HCT116 (cell line): ENCODE measurements at regions not wholly inside any gene's neighbourhood (a gene's known extent, or its start where the extent isn't known, plus 50 kb on each side); places are given as distances from the start of the nearest gene placed in this dataset.

Experiments used
- ATAC-seq: fragments of 200-7000 bp; cut with Tn5 transposase; 2 replicates; pipeline ENCODE4 v1.9.1; 2020; ENCODE audit warnings: mild to moderate bottlenecking, moderate library complexity
- BruUV-seq: library from RNA; stranded (reverse); fragments of 400-500 nt; replicated peaks from 2 replicates; lab custom pipeline; 2021; lab: Mats Ljungman, UMichigan
- CTCF ChIA-PET: fragments of 300-600 bp; sonication (Branson Sonifier 250); formaldehyde crosslinking; loops from one replicate; lab custom pipeline; 2021; ENCODE audit warnings: antibody characterized with exemption; lab: Charles Lee
- POLR2A ChIA-PET: fragments of 300-600, 350-600 bp; sonication (Branson Sonifier 250); formaldehyde crosslinking; loops from one replicate; lab custom pipeline; 2021; ENCODE audit warnings: antibody characterized with exemption; lab: Charles Lee
- RAD21 ChIA-PET, 2 experiments: fragments of 300-600 bp; sonication (Branson Sonifier 250); formaldehyde crosslinking; loops; one replicate each; lab custom pipeline; 2023; ENCODE audit warnings: low total read pairs in 2 of 2; ENCODE audit not compliant: uncharacterized antibody in 2 of 2, unreplicated experiment in 2 of 2, low non-redundant PET in 1 of 2; lab: Charles Lee
- DNase-seq: peaks from one replicate; pipeline ENCODE4 v3.0.0-alpha.2; 2010; ENCODE audit warnings: low read depth, low spot score
- H2AFZ ChIP-seq: fragments of 200-600 bp; shearing (Covaris generic), sonication (generic); 2 replicates; pipeline ENCODE4 v1.6.1; 2017; ENCODE audit warnings: low read depth, mixed run types, mixed read lengths, antibody characterized with exemption, low read length; ENCODE audit not compliant: poor library complexity, severe bottlenecking
- H3K27ac ChIP-seq: 2 replicates; pipeline ENCODE4 v1.5.1; 2012; ENCODE audit warnings: low read depth, low read length
- H3K27me3 ChIP-seq: fragments of 200-600 bp; sonication (generic); 2 replicates; pipeline ENCODE4 v1.6.1; 2016; ENCODE audit warnings: mixed run types, low read length, mixed read lengths; ENCODE audit not compliant: insufficient read depth
- H3K36me3 ChIP-seq, 2 experiments: fragments of 200-500 bp in 1 of 2; fragments of 200-600 bp in 1 of 2; sonication (Bioruptor generic) in 1 of 2; sonication (generic) in 1 of 2; 2 replicates each; pipeline versions ENCODE4 v1.5.1 to v1.6.1; 2014 to 2016; ENCODE audit warnings: low read length in 2 of 2, inconsistent platforms in 1 of 2, mixed read lengths in 1 of 2, mixed run types in 1 of 2; ENCODE audit not compliant: insufficient read depth in 2 of 2, control insufficient read depth in 1 of 2
- H3K4me1 ChIP-seq, 2 experiments: fragments of 200-600 bp in 1 of 2; sonication (generic) in 1 of 2; 2 replicates each; pipeline versions ENCODE4 v1.5.1 to v1.6.1; 2012 to 2017; ENCODE audit warnings: low read length in 2 of 2, inconsistent platforms in 1 of 2, mild to moderate bottlenecking in 1 of 2, mixed read lengths in 1 of 2, mixed run types in 1 of 2, moderate library complexity in 1 of 2; ENCODE audit not compliant: insufficient read depth in 2 of 2, control insufficient read depth in 1 of 2
- H3K4me2 ChIP-seq: fragments of 200-600 bp; sonication (generic); 2 replicates; pipeline ENCODE4 v1.6.1; 2017; ENCODE audit warnings: mixed run types, low read length, mixed read lengths
- H3K4me3 ChIP-seq, 2 experiments: fragments of 200-600 bp in 1 of 2; sonication (generic) in 1 of 2; replicated peaks in 1 of 2; 2 replicates each; pipeline ENCODE4 v1.5.1; 2011 to 2016; ENCODE audit warnings: low read length in 2 of 2, control low read depth in 1 of 2, low read depth in 1 of 2, mild to moderate bottlenecking in 1 of 2, mixed read lengths in 1 of 2, mixed run types in 1 of 2
- H3K79me2 ChIP-seq: fragments of 200-600 bp; sonication (generic); 2 replicates; pipeline ENCODE4 v1.6.1; 2017; ENCODE audit warnings: mild to moderate bottlenecking, mixed run types, low read length, moderate library complexity, mixed read lengths; ENCODE audit not compliant: insufficient read depth
- H3K9ac ChIP-seq: fragments of 200-600 bp; sonication (generic); 2 replicates; pipeline ENCODE4 v1.6.1; 2016; ENCODE audit warnings: low read length, mixed read lengths
- H3K9me2 ChIP-seq: fragments of 200-600 bp; sonication (generic), shearing (Covaris generic); 2 replicates; pipeline ENCODE4 v1.6.1; 2017; ENCODE audit warnings: mixed run types, mild to moderate bottlenecking, moderate library complexity; ENCODE audit not compliant: insufficient read depth
- H3K9me3 ChIP-seq, 2 experiments: fragments of 200-500 bp in 1 of 2; fragments of 200-600 bp in 1 of 2; sonication (Bioruptor generic) in 1 of 2; sonication (generic) in 1 of 2; 2 replicates each; pipeline ENCODE4 v1.6.1; 2014 to 2017; ENCODE audit warnings: low read length in 2 of 2, mixed read lengths in 2 of 2, inconsistent platforms in 1 of 2, low read depth in 1 of 2, mild to moderate bottlenecking in 1 of 2, mixed run types in 1 of 2, moderate library complexity in 1 of 2; ENCODE audit not compliant: control insufficient read depth in 1 of 2, insufficient read depth in 1 of 2
- H4K20me1 ChIP-seq: fragments of 200-600 bp; sonication (generic), shearing (Covaris generic); 2 replicates; pipeline ENCODE4 v1.6.1; 2017; ENCODE audit warnings: mixed run types, mild to moderate bottlenecking, moderate library complexity; ENCODE audit not compliant: insufficient read depth
- ATF3 ChIP-seq: IDR thresholded peaks from 2 replicates; pipeline ENCODE4 v1.6.1; 2012
- CBX3 ChIP-seq: IDR thresholded peaks from 2 replicates; pipeline ENCODE4 v1.6.1; 2012; ENCODE audit warnings: low read depth
- ELF1 ChIP-seq: IDR thresholded peaks from 2 replicates; pipeline ENCODE4 v1.6.1; 2012; ENCODE audit warnings: low read depth, borderline replicate concordance
- EZH2 ChIP-seq: fragments of 200-600 bp; sonication (generic); IDR thresholded peaks from 2 replicates; pipeline ENCODE4 v1.6.1; 2017; ENCODE audit warnings: antibody characterized with exemption, mixed run types
- MAX ChIP-seq: IDR thresholded peaks from 2 replicates; pipeline ENCODE4 v1.6.1; 2012
- POLR2AphosphoS5 ChIP-seq: IDR thresholded peaks from 2 replicates; pipeline ENCODE4 v1.6.1; 2011; ENCODE audit warnings: mild to moderate bottlenecking, low read depth, low read length, moderate library complexity
- RAD21 ChIP-seq: IDR thresholded peaks from 2 replicates; pipeline ENCODE4 v1.6.1; 2012; ENCODE audit warnings: low read depth, mild to moderate bottlenecking
- REST ChIP-seq: IDR thresholded peaks from 2 replicates; pipeline ENCODE4 v1.6.1; 2012; ENCODE audit warnings: low read depth
- SRF ChIP-seq: IDR thresholded peaks from 2 replicates; pipeline ENCODE4 v1.6.1; 2012; ENCODE audit warnings: low read depth
- YY1 ChIP-seq: IDR thresholded peaks from 2 replicates; pipeline ENCODE4 v1.6.1; 2011; ENCODE audit warnings: low read length, low read depth, moderate library complexity, mild to moderate bottlenecking; ENCODE audit not compliant: insufficient replicate concordance; ENCODE audit errors: extremely low read depth
- ZNF274 ChIP-seq: fragments of 200-500 bp; sonication (Bioruptor generic); IDR thresholded peaks from 2 replicates; pipeline ENCODE4 v1.6.1; 2014; ENCODE audit warnings: mild to moderate bottlenecking, low read depth, low read length, inconsistent platforms
- intact Hi-C: fragments of 100-400 bp; cut with micrococcal nuclease; formaldehyde crosslinking; loops from 2 replicates; pipeline ENCODE4 v1.10.0; 2022
- TF ChIP-seq, protein P1 (sequence below): IDR thresholded peaks from 2 replicates; pipeline ENCODE4 v1.6.1; 2011; ENCODE audit warnings: mild to moderate bottlenecking, low read length, moderate library complexity; ENCODE audit not compliant: insufficient replicate concordance; ENCODE audit errors: extremely low read depth
- TF ChIP-seq, protein P2 (sequence below), 3 experiments: fragments of 200-600 bp in 1 of 3; sonication (generic) in 1 of 3; IDR thresholded peaks in 2 of 3; conservative IDR thresholded peaks in 1 of 3; 2 replicates each; pipeline ENCODE4 v1.5.1; 2012 to 2017; ENCODE audit warnings: low read depth in 2 of 3, low read length in 2 of 3, antibody characterized with exemption in 1 of 3, borderline replicate concordance in 1 of 3, control low read depth in 1 of 3, mild to moderate bottlenecking in 1 of 3, mixed read lengths in 1 of 3, mixed run types in 1 of 3, moderate library complexity in 1 of 3; ENCODE audit not compliant: insufficient read depth in 1 of 3

GRCh38 chr10:20673175-20673574 is 223.9 kb downstream of the NEBL start:
- H3K4me3 ChIP-seq = no peak overlapping the region
- CTCF ChIA-PET = no interaction called here
- BruUV-seq = no TSS peak
- RAD21 ChIA-PET = no interaction called here
- ATAC-seq (no peak), DNase-seq (no peak)
- intact Hi-C loops = no loop called here
- no peaks in the 10 kb centered on the region for H3K79me2 ChIP-seq
- H3K27me3 ChIP-seq = no peaks in the 10 kb centered on the region
- H3K9me3 ChIP-seq = no peaks in the 10 kb centered on the region
- TF ChIP-seq ZNF274 (no peak), YY1 (no peak), CBX3 (no peak), RAD21 (no peak), ELF1 (no peak), SRF (no peak), ATF3 (no peak), EZH2 (no peak), REST (no peak), MAX (no peak), POLR2AphosphoS5 (no peak)
- TF ChIP-seq, protein P1, sequence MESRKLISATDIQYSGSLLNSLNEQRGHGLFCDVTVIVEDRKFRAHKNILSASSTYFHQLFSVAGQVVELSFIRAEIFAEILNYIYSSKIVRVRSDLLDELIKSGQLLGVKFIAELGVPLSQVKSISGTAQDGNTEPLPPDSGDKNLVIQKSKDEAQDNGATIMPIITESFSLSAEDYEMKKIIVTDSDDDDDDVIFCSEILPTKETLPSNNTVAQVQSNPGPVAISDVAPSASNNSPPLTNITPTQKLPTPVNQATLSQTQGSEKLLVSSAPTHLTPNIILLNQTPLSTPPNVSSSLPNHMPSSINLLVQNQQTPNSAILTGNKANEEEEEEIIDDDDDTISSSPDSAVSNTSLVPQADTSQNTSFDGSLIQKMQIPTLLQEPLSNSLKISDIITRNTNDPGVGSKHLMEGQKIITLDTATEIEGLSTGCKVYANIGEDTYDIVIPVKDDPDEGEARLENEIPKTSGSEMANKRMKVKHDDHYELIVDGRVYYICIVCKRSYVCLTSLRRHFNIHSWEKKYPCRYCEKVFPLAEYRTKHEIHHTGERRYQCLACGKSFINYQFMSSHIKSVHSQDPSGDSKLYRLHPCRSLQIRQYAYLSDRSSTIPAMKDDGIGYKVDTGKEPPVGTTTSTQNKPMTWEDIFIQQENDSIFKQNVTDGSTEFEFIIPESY = no peak
- TF ChIP-seq, protein P2, sequence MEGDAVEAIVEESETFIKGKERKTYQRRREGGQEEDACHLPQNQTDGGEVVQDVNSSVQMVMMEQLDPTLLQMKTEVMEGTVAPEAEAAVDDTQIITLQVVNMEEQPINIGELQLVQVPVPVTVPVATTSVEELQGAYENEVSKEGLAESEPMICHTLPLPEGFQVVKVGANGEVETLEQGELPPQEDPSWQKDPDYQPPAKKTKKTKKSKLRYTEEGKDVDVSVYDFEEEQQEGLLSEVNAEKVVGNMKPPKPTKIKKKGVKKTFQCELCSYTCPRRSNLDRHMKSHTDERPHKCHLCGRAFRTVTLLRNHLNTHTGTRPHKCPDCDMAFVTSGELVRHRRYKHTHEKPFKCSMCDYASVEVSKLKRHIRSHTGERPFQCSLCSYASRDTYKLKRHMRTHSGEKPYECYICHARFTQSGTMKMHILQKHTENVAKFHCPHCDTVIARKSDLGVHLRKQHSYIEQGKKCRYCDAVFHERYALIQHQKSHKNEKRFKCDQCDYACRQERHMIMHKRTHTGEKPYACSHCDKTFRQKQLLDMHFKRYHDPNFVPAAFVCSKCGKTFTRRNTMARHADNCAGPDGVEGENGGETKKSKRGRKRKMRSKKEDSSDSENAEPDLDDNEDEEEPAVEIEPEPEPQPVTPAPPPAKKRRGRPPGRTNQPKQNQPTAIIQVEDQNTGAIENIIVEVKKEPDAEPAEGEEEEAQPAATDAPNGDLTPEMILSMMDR (IDR thresholded peaks at IDR 0.05 in 2 of 3, conservative IDR thresholded peaks at IDR 0.05 in 1 of 3; ENCODE audit: borderline replicate concordance in 1 of 3, insufficient read depth in 1 of 3, low read depth in 2 of 3, low read length in 2 of 3) = no peak
- no peaks in the 10 kb centered on the region for H3K4me1 ChIP-seq
- H2AFZ ChIP-seq = no peak overlapping the region
- POLR2A ChIA-PET = no interaction called here
- H3K36me3 ChIP-seq = no peaks in the 10 kb centered on the region
- no peak overlapping the region for H3K4me2 ChIP-seq
- H3K9me2 ChIP-seq = no peaks in the 10 kb centered on the region
- H3K9ac ChIP-seq = no peak overlapping the region
- no peaks in the 10 kb centered on the region for H4K20me1 ChIP-seq
- H3K27ac ChIP-seq = no peak overlapping the region
